Duodenal mucosa (tissue), 2 donors: ENCODE measurements at regions not wholly inside any gene's neighbourhood (a gene's known extent, or its start where the extent isn't known, plus 50 kb on each side); places are given as distances from the start of the nearest gene placed in this dataset.

ENCODE experiments used
- H3K27ac ChIP-seq: one replicate; pipeline ENCODE4 v1.7.0; 2013; ENCODE audit warnings: low read depth, low read length
- H3K27me3 ChIP-seq, 2 donors: one replicate each; pipeline ENCODE4 v1.7.0; 2013; ENCODE audit warnings: low read length in 2 of 2, control low read depth in 1 of 2; ENCODE audit not compliant: insufficient read depth in 2 of 2, control insufficient read depth in 1 of 2
- H3K36me3 ChIP-seq, 2 donors: one replicate each; pipeline ENCODE4 v1.7.0; 2013; ENCODE audit warnings: low read length in 2 of 2, control low read depth in 1 of 2; ENCODE audit not compliant: insufficient read depth in 2 of 2, control insufficient read depth in 1 of 2
- H3K4me1 ChIP-seq, 2 donors: one replicate each; pipeline ENCODE4 v1.7.0; 2013; ENCODE audit warnings: low read length in 2 of 2, control low read depth in 1 of 2; ENCODE audit not compliant: insufficient read depth in 2 of 2, control insufficient read depth in 1 of 2
- H3K4me3 ChIP-seq, 2 donors: one replicate each; pipeline ENCODE4 v1.7.0; 2013; ENCODE audit warnings: low read length in 2 of 2, low read depth in 1 of 2
- H3K9ac ChIP-seq, 2 donors: one replicate each; pipeline ENCODE4 v1.7.0; 2013; ENCODE audit warnings: low read length in 2 of 2, low read depth in 1 of 2
- H3K9me3 ChIP-seq, 2 donors: one replicate each; pipeline ENCODE4 v1.7.0; 2013; ENCODE audit warnings: low read length in 2 of 2, control low read depth in 1 of 2; ENCODE audit not compliant: control insufficient read depth in 1 of 2

DNA sequence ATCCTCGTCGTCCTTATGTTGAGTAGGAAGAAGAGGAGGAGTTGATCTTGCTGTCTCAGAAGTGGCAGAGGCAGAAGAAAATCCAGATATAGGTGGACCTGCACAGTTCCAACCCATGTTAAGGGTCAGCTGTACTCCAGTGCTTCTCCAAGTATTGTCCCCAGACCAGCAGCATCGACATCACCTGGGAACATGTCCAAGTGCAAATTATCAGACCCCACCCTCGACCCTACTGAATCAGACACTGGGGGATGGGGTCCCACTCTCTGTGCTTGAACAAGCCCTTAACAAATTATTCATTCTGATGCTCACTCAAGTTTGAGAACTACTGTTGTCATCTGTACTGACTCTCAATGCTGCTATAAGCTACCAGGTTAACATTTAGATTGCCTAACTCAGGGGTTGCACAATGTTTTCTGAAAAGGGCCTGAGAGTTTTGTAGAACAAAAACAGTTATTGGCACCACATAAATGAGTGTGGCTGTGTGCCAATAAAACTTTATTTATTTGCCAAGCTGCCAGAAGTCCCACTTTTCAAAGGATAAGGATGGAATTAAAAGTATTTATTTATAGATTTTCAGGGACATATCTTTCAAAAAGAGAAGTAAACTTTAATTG is 226.7 kb upstream of the IPO5 start:
- no peak overlapping the region for H3K9ac ChIP-seq
- H3K27ac ChIP-seq: no peak overlapping the region
- H3K4me3 ChIP-seq: no peak overlapping the region
- no peaks in the 10 kb centered on the region for H3K4me1 ChIP-seq
- no peaks in the 10 kb centered on the region for H3K9me3 ChIP-seq
- no peaks in the 10 kb centered on the region for H3K27me3 ChIP-seq
- no peaks in the 10 kb centered on the region for H3K36me3 ChIP-seq

DNA sequence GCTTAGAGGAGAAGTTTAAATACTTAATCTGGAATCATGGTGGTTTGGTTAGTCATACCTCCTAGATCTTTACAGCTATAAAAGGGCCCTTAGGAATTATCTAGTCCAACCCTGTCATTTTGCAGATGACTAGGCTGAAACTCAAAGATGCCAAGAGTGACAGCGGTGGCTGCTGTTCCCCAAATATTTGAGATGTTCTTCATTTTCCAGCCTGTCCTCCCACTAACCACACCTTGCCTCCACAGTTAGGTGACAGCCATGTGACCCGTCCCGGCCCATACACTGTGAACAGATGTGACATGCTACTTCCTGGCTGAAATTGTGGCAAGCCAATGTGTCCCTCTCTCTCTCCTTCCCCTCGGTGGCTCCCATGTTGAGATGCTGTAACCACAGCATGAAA is 225.5 kb upstream of the IPO5 start:
- Histone ChIP-seq H3K9me3 (no peaks in the 10 kb centered on the region), H3K27ac (no peak overlapping the region), H3K4me1 (no peaks in the 10 kb centered on the region), H3K4me3 (no peak overlapping the region), H3K36me3 (no peaks in the 10 kb centered on the region), H3K9ac (no peak overlapping the region), H3K27me3 (no peaks in the 10 kb centered on the region)

DNA sequence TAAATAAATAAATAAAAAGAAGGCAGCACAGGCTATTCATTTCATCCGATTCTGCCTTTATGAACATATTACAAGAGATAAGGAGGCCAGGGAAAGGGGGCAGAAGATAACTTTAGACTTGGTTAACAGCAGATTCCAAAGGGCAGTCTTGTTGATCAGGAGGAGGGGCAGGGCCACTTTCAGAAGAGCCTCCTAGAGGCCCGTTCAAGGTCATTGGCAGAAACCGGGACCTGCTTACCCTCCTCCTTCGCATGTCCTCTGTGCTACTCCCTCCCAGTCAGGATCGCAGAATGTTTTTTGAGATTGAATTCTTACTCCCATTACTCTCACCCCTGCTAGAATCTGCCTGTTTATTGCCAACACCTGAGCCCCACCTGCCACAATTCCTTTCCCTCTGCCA is 217.0 kb upstream of the IPO5 start:
- H3K9me3 ChIP-seq: no peaks in the 10 kb centered on the region
- no peak overlapping the region for H3K9ac ChIP-seq
- no peaks in the 10 kb centered on the region for H3K27me3 ChIP-seq
- no peak overlapping the region for H3K27ac ChIP-seq
- H3K4me3 ChIP-seq: no peak overlapping the region
- no peaks in the 10 kb centered on the region for H3K4me1 ChIP-seq
- H3K36me3 ChIP-seq: no peaks in the 10 kb centered on the region

DNA sequence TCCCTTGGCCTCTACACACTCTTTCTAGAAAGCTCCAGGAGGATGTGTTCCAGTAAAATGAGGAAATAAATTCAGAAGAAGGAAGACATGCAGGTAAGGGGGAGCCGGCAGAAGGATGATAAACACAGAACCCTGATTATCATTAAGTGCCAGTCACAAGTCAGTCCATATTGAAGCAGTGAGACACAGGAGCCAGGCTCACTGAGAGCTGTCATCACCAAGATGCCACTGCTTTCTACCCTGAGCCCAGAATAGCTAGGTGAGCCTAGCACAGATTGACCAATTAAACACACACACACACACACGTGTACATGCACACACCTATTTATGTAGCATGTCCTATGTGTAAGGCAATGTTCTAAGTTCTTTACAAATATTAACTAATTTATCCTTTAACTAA is 211.4 kb upstream of the IPO5 start:
- H3K4me3 ChIP-seq: no peak overlapping the region
- no peak overlapping the region for H3K9ac ChIP-seq
- H3K27ac ChIP-seq: no peak overlapping the region
- no peaks in the 10 kb centered on the region for H3K27me3 ChIP-seq
- H3K36me3 ChIP-seq: no peaks in the 10 kb centered on the region
- H3K4me1 ChIP-seq: no peaks in the 10 kb centered on the region
- no peaks in the 10 kb centered on the region for H3K9me3 ChIP-seq

DNA sequence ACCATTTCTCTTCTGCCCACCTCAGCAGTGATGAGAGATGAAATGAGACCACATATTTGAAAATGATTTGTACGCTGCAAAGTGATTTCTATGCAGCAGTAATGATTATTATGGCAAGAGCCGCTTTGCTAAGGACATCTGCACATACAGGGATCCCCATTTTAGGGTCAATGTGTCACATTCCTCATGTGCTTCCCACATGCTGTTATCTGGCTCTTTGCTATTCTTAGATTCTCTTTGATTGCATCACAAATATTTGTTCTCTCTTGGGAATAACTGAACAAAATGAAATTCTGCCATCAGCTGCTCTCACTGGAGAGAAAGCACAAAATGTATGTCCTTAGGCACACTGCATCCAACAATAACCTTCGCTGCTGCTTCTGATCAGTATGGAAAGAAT is 209.5 kb upstream of the IPO5 start:
- H3K4me1 ChIP-seq: no peaks in the 10 kb centered on the region
- no peaks in the 10 kb centered on the region for H3K9me3 ChIP-seq
- H3K27me3 ChIP-seq: no peaks in the 10 kb centered on the region
- H3K36me3 ChIP-seq: no peaks in the 10 kb centered on the region
- H3K9ac ChIP-seq: no peak overlapping the region
- no peak overlapping the region for H3K4me3 ChIP-seq
- no peak overlapping the region for H3K27ac ChIP-seq

DNA sequence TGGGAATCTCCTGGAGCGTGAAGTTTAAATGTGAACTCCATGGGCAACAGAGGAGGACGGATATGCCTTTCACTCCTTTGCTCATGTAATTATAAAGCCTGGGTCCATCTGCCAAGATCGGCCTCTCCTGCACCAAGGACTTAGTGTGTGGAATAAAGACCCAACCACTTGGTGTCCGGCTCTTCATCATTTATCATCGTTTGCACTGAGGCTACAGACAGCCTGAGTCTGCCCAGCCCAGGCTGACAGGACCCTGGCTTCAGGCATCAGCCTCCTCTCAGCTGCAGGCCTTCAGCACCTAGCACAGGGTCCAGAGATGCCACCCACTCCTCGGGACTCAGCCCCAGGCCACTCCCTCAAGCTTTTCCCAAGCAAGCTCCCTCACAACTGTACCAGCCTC is 206.8 kb upstream of the IPO5 start:
- no peaks in the 10 kb centered on the region for H3K36me3 ChIP-seq
- no peaks in the 10 kb centered on the region for H3K4me1 ChIP-seq
- no peaks in the 10 kb centered on the region for H3K27me3 ChIP-seq
- no peaks in the 10 kb centered on the region for H3K9me3 ChIP-seq
- H3K27ac ChIP-seq: no peak overlapping the region
- H3K9ac ChIP-seq: no peak overlapping the region
- no peak overlapping the region for H3K4me3 ChIP-seq

DNA sequence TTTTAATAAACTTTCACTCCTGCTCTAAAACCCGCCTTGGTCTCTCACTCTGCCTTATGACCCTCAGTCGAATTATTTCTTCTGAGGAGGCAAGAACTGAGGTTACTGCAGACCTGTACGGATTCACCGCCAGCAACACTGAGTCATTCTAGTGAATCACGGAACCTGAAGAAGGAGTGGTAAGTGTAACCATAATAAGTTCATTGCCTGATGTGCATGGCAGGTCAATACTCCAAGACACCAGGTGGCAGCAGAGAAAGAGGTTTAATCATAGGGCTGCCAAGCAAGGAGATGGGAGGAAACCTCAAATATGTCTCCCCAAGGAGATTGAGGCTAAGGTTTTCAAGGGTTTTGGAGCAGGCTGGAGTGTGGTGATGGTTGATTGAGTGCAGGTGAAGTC is 204.3 kb upstream of the IPO5 start:
- H3K27ac ChIP-seq: no peak overlapping the region
- no peaks in the 10 kb centered on the region for H3K27me3 ChIP-seq
- H3K9ac ChIP-seq: no peak overlapping the region
- H3K4me1 ChIP-seq: no peaks in the 10 kb centered on the region
- no peak overlapping the region for H3K4me3 ChIP-seq
- no peaks in the 10 kb centered on the region for H3K9me3 ChIP-seq
- no peaks in the 10 kb centered on the region for H3K36me3 ChIP-seq

DNA sequence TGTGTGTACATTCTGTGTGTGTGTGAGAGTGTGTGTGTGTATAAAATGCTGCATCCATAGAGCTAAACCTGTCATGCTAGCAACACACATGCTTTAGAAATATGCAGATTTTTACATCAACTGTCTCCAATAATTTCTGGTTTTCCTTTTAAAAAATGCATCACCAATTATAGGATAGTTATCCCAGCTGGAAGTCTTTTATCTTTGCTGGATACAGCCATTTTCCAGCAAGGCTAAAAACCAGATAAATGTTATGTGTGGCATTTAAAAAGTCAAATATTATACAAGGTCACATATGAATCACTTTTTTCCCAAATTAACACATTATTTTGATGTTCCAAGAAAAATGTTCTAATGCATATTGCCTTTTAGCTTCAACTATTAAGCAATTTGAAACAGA is 202.0 kb upstream of the IPO5 start:
- Histone ChIP-seq H3K9me3 (no peaks in the 10 kb centered on the region), H3K27ac (no peak overlapping the region), H3K4me3 (no peak overlapping the region), H3K9ac (no peak overlapping the region), H3K27me3 (no peaks in the 10 kb centered on the region), H3K36me3 (no peaks in the 10 kb centered on the region), H3K4me1 (no peaks in the 10 kb centered on the region)

DNA sequence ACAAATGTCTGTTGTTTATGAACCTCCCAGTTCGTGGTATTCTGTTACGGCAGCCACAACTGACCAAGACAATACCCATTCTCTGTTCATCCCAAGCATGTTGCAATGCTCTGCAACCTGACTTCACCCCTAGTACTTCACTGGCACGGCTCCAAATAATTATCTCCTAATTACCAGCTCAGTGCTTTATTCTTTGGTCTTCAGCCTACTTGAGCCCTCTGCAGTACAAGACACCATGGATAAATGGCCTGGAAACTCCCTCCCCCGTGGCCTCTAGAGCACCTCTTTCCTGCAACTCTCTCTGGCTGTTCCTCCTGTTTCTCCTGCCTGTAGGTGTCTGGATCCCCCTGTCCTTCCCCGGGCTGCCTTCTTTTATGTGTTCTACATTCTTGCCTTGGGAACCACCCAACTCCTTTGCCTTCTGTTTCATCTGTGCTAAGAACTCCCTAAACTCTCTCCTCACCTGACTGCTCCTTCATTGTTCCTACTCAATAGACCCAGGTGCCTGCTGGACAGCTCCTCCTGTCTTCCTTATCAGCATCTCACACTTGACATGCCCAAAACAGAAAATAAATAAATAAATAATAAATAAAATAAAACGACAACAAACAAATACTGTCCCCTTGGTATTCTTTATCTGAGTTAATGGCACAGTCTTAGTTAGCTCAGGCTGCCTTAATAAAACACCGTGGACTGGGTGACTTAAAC is 200.4 kb upstream of the IPO5 start:
- Histone ChIP-seq H3K9me3 (no peaks in the 10 kb centered on the region), H3K27me3 (no peaks in the 10 kb centered on the region), H3K27ac (no peak overlapping the region), H3K36me3 (no peaks in the 10 kb centered on the region), H3K4me3 (no peak overlapping the region), H3K9ac (no peak overlapping the region), H3K4me1 (no peaks in the 10 kb centered on the region)

DNA sequence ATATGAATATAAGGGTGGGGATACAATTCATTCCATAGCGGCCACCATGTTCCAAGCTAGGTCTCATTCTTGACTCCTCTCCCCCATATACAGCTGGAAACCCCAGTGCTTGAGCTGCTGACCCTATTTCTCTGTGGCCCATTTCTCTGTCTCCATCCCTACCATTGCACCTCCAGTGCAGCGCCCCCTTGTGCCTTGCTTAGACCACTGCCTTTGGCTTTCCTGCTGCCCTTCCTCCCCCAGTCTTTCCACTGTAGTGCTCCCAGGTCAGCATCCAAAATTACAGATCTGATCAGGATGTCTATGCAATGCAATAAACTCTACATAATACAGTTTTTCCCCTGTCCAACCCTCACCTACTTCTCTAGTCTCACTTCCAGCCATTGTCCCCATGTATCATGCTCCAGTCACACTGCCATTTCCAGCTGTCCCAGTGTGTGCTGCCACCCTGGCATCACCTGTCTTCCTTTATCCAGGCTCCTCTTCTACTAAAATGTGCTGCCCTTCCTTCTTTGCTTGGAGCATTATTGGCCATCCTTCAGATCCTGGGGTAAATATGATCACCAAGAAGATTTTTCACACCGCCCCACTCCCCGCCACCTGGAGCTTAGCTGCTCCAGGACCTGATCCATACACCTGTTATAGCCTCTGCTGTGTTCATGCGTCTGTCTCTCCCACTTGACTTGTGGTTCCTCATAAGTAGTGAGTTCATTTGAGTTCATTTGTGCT is 199.4 kb upstream of the IPO5 start:
- no peak overlapping the region for H3K4me3 ChIP-seq
- no peaks in the 10 kb centered on the region for H3K9me3 ChIP-seq
- H3K27me3 ChIP-seq: no peaks in the 10 kb centered on the region
- H3K27ac ChIP-seq: no peak overlapping the region
- H3K4me1 ChIP-seq: no peaks in the 10 kb centered on the region
- no peaks in the 10 kb centered on the region for H3K36me3 ChIP-seq
- H3K9ac ChIP-seq: no peak overlapping the region
